ENCODE measurements at regions not wholly inside any gene's neighbourhood (a gene's known extent, or its start where the extent isn't known, plus 50 kb on each side); places are given as distances from the start of the nearest gene placed in this dataset.

- TF ChIP-seq CTCF (IDR thresholded peaks at IDR 0.05) = no peak
- no peak for TF ChIP-seq POLR2A (IDR thresholded peaks at IDR 0.05)
Measured at GRCh38 chr2:52608030-52608429, 1159.6 kb upstream of the CHAC2 start.
